H7 (cell line): ENCODE measurements at regions not wholly inside any gene's neighbourhood (a gene's known extent, or its start where the extent isn't known, plus 50 kb on each side); places are given as distances from the start of the nearest gene placed in this dataset.

Experiments
- DNase-seq: peaks from one replicate; pipeline ENCODE4 v3.0.0; 2012
- H3K27me3 ChIP-seq: 2 replicates; pipeline ENCODE4 v1.6.0; 2011; ENCODE audit warnings: mild to moderate bottlenecking, low read length; ENCODE audit not compliant: control insufficient read depth, insufficient read depth
- H3K36me3 ChIP-seq: replicated peaks from 2 replicates; pipeline ENCODE4 v1.5.1; 2011; ENCODE audit warnings: low read length; ENCODE audit not compliant: control insufficient read depth, insufficient read depth
- H3K4me3 ChIP-seq: 2 replicates; pipeline ENCODE4 v1.5.1; 2011; ENCODE audit warnings: low read depth, mild to moderate bottlenecking, control low read depth, low read length, moderate library complexity; ENCODE audit not compliant: insufficient read depth

GRCh38 chr9:3773362-3774060 is 247.7 kb upstream of the RFX3 start:
- Histone ChIP-seq H3K4me3 (no peak overlapping the region), H3K27me3 (no peaks in the 10 kb centered on the region), H3K36me3 (no peaks in the 10 kb centered on the region)
- no peak for DNase-seq

DNA sequence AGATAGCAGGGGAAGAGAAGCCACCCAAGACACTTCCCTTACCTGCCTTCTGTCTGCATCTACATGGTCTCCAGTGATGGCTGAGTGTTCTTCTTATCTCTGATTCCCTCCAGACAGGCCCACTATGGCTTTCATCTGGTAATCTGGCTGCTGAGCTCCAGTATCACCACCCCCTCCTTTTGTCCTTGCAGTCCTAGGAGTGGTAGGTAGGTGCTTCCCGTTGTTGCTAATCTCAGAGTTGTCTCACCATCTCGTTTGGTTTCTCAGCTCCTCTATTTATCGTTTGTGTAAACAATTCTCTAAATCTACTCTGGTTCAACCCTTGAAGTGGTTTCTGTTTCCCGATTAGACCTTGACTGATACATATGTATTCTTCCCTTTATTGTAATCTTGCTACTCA is 243.8 kb upstream of the RFX3 start:
- Histone ChIP-seq H3K36me3 (no peaks in the 10 kb centered on the region), H3K4me3 (no peak overlapping the region), H3K27me3 (no peaks in the 10 kb centered on the region)
- no peak for DNase-seq

- no peak overlapping the region for H3K4me3 ChIP-seq
- DNase-seq, result no peak
- no peaks in the 10 kb centered on the region for H3K27me3 ChIP-seq
- no peaks in the 10 kb centered on the region for H3K36me3 ChIP-seq
Measured at GRCh38 chr9:3768712-3769457, 243.1 kb upstream of the RFX3 start.

DNA sequence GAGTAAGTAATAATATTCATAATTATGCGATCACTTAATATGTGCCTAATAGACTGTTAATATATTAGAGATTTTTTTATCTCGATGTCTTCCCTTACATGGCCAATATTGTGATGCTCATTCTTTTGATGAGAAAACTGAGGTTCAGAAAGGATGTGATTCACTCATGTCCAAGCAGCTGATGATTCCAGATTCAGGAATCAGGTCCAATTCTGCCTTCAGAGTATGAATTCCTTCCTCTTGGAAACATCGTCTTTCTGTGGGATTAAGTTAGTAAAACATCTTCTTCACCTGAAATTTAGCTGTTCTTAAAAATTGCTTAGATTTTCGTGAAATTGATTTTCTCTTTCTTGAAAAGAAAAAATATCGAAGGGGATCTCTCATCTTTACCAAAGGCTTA is 242.5 kb upstream of the RFX3 start:
- Histone ChIP-seq H3K27me3 (no peaks in the 10 kb centered on the region), H3K36me3 (no peaks in the 10 kb centered on the region), H3K4me3 (no peak overlapping the region)
- DNase-seq, result no peak

DNA sequence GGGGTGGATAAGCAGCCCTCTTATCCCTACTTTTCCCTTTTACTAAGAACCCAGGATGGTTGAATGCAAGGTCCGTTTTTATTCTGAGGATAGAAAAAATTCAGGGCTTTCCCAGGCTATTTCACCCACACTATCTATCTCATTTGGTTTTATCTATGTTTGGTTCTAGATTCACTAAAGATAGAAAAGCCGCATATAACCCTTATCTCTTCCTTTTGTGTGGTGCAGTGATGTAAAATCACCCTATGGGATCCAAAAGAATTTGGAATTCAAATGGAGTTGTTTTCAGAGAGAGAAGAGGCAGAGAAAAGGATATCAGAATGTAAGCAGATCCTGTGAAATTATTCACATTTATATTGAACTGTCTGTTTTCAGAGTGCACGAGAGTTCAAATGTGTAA is 236.3 kb upstream of the RFX3 start:
- Histone ChIP-seq H3K4me3 (no peak overlapping the region), H3K36me3 (no peaks in the 10 kb centered on the region), H3K27me3 (no peaks in the 10 kb centered on the region)
- DNase-seq, result no peak

DNA sequence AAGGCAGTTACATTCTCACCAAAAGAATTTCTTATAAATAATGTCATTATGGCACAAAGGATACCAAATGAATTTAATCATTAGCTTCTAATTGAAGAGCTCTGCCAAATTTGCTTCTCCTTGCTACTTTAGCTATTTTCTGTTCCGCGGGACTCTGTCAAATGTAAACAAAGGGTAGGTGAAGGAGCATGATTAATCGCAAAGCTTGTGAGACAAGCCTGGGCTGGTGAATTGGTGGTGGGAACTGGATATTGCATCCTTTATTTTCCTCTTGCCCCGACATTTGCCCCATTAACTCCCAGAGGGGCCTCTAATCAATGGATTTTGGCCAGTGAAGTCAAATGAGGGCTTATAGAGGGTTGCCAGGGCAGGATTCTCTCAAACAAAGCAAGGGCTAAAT is 234.2 kb upstream of the RFX3 start:
- no peaks in the 10 kb centered on the region for H3K27me3 ChIP-seq

GRCh38 chr9:3758816-3759576 is 233.2 kb upstream of the RFX3 start:
- H3K27me3 ChIP-seq, result no peaks in the 10 kb centered on the region
- no peaks in the 10 kb centered on the region for H3K36me3 ChIP-seq
- DNase-seq, result no peak
- H3K4me3 ChIP-seq, result no peak overlapping the region

More for the DNA sequence above, 234.2 kb upstream of the RFX3 start:
- DNase-seq, result no peak
- Histone ChIP-seq H3K36me3 (no peaks in the 10 kb centered on the region), H3K4me3 (no peak overlapping the region)

GRCh38 chr9:3756071-3756470 is 230.3 kb upstream of the RFX3 start:
- no peak overlapping the region for H3K4me3 ChIP-seq
- no peaks in the 10 kb centered on the region for H3K36me3 ChIP-seq
- DNase-seq, result no peak
- H3K27me3 ChIP-seq, result no peaks in the 10 kb centered on the region

GRCh38 chr9:3751125-3751758 is 225.4 kb upstream of the RFX3 start:
- no peaks in the 10 kb centered on the region for H3K27me3 ChIP-seq
- no peak overlapping the region for H3K4me3 ChIP-seq
- no peak for DNase-seq
- H3K36me3 ChIP-seq, result no peaks in the 10 kb centered on the region

GRCh38 chr9:3750321-3750720 is 224.5 kb upstream of the RFX3 start:
- H3K4me3 ChIP-seq, result no peak overlapping the region
- H3K36me3 ChIP-seq, result no peaks in the 10 kb centered on the region
- H3K27me3 ChIP-seq, result no peaks in the 10 kb centered on the region
- DNase-seq, result no peak

DNA sequence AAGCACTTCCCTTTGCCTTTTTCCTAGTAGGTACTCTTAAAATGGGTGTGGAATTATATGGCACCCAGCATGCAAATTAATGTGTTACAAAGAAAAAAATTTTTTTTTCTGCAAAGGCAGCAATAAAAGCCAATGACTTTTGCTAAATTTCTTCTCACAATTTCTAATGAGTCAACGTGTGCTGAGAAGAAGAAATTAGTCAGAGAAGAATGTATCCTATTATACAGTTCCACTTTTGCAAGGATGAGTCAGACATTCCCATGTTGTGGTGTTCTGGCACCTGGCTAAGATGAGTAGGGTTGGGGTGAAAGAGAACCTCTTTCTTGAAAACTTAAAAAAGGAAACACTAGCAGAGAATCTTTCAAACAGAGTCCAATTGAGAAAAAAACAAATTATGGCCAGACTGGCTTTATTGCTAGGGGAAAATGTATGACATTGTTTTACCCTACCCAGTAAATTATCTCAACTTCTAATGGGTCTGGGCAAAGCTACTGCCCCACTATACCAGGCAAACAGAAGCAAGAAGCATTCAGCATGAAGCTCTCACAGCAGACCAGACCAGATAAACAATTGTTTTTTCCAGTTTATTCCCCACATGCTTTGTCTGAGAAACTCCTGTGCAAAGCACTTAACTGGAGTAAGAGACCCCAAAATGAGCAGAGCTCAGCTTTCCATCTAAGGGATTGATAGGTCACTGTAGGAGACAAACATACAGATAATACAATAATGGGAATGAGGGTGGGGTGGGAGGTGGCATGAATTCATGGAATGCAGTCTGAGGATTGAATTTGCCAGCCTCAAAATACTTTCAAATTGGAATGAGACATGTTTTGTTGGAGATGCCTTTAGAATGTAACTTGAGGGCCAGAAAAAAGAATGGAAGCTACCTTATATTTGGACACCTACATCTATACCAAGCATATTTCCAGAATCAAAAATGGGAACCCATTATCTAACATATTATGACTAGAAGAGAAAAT is 220.8 kb upstream of the RFX3 start:
- no peaks in the 10 kb centered on the region for H3K36me3 ChIP-seq
- H3K4me3 ChIP-seq, result no peak overlapping the region
- H3K27me3 ChIP-seq, result no peaks in the 10 kb centered on the region
- no peak for DNase-seq

DNA sequence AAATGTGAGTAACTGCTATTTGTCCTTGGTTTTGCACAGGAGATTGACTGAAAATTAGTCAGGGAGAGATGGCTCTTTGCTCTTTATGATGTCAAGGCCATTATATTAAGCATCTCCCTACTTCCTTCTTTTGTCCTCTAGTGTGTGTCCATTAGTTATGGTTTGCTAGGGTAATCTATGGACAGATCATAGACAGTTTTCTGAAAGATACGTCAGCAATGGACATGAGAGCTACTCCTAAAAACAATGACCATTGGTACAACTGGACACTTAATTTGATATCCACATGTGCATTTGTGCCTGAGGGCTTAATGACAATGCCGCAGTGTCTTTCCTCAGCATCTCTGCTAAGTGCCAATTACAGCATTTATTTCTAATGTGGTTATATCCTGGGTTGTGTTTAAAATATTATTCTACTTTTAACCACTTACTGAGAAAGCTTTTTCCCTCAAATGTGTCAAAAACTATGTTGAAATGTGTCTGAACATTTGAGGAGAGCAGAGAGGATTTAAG is 218.2 kb upstream of the RFX3 start:
- no peaks in the 10 kb centered on the region for H3K27me3 ChIP-seq

GRCh38 chr9:3742586-3742985 is 216.8 kb upstream of the RFX3 start:
- Histone ChIP-seq H3K27me3 (no peaks in the 10 kb centered on the region), H3K4me3 (no peak overlapping the region), H3K36me3 (no peaks in the 10 kb centered on the region)
- DNase-seq, result no peak

More for the DNA sequence above, 218.2 kb upstream of the RFX3 start:
- Histone ChIP-seq H3K4me3 (no peak overlapping the region), H3K36me3 (no peaks in the 10 kb centered on the region)
- no peak for DNase-seq
